GM21528 (cell line): ENCODE measurements at regions not wholly inside any gene's neighbourhood (a gene's known extent, or its start where the extent isn't known, plus 50 kb on each side); places are given as distances from the start of the nearest gene placed in this dataset.
A peak's percentile ranks its signal among the peaks of the same experiment; 100 is the strongest.

Experiments
- ATAC-seq: cut with Tn5 transposase; IDR thresholded peaks from one replicate; pipeline ENCODE4 v1.9.1; 2021; ENCODE audit warnings: mild to moderate bottlenecking, moderate library complexity; ENCODE audit not compliant: unreplicated experiment, low FRiP score

GRCh38 chr5:145708169-145708568 is 127.0 kb downstream of the PRELID2 start:
- no peak for ATAC-seq

- ATAC-seq, result no peak
Measured at GRCh38 chr5:145704724-145705123, 130.4 kb downstream of the PRELID2 start.

- ATAC-seq, result no peak
Measured at GRCh38 chr5:145703856-145704255, 131.3 kb downstream of the PRELID2 start.

- ATAC-seq, result no peak
Measured at GRCh38 chr5:145701404-145701803, 133.7 kb downstream of the PRELID2 start.

GRCh38 chr5:145699846-145700245 is 135.3 kb downstream of the PRELID2 start:
- ATAC-seq, result no peak

- peak; percentile 61 for ATAC-seq
Measured at GRCh38 chr5:145697251-145697990, 137.7 kb downstream of the PRELID2 start.

GRCh38 chr5:145689235-145689634 is 145.9 kb downstream of the PRELID2 start:
- ATAC-seq, result peak; percentile 86

GRCh38 chr5:145687943-145688342 is 147.2 kb downstream of the PRELID2 start:
- no peak for ATAC-seq

GRCh38 chr5:145685417-145685816 is 149.7 kb downstream of the PRELID2 start:
- ATAC-seq, result no peak

GRCh38 chr5:145683431-145683830 is 151.7 kb downstream of the PRELID2 start:
- ATAC-seq, result no peak

GRCh38 chr5:145682197-145682899 is 152.8 kb downstream of the PRELID2 start:
- ATAC-seq, result no peak

- ATAC-seq, result peak; percentile 90
Measured at GRCh38 chr5:145681686-145682085, 153.5 kb downstream of the PRELID2 start.

GRCh38 chr5:145681216-145681615 is 153.9 kb downstream of the PRELID2 start:
- ATAC-seq, result no peak

- no peak for ATAC-seq
Measured at GRCh38 chr5:145680767-145681166, 154.4 kb downstream of the PRELID2 start.

GRCh38 chr5:145680169-145680568 is 155.0 kb downstream of the PRELID2 start:
- ATAC-seq, result no peak

- ATAC-seq, result no peak
Measured at GRCh38 chr5:145678255-145678654, 156.9 kb downstream of the PRELID2 start.

GRCh38 chr5:145673786-145674185 is 161.4 kb downstream of the PRELID2 start:
- no peak for ATAC-seq

GRCh38 chr5:145668714-145669113 is 166.4 kb downstream of the PRELID2 start:
- ATAC-seq, result no peak

GRCh38 chr5:145667742-145668141 is 167.4 kb downstream of the PRELID2 start:
- ATAC-seq, result no peak

- no peak for ATAC-seq
Measured at GRCh38 chr5:145666591-145666990, 168.6 kb downstream of the PRELID2 start.

GRCh38 chr5:145661737-145662485 is 173.2 kb downstream of the PRELID2 start:
- ATAC-seq, result no peak
